C4-2B (cell line): ENCODE measurements at regions not wholly inside any gene's neighbourhood (a gene's known extent, or its start where the extent isn't known, plus 50 kb on each side); places are given as distances from the start of the nearest gene placed in this dataset.

Experiments
- ZFX ChIP-seq: fragments of 450-650 bp; IDR thresholded peaks from 2 replicates; pipeline ENCODE4 v1.6.1; 2017
- TF ChIP-seq, protein P1 (sequence below): fragments of 450-650 bp; conservative IDR thresholded peaks from 2 replicates; pipeline ENCODE4 v1.5.1; 2017; ENCODE audit warnings: mild to moderate bottlenecking

DNA sequence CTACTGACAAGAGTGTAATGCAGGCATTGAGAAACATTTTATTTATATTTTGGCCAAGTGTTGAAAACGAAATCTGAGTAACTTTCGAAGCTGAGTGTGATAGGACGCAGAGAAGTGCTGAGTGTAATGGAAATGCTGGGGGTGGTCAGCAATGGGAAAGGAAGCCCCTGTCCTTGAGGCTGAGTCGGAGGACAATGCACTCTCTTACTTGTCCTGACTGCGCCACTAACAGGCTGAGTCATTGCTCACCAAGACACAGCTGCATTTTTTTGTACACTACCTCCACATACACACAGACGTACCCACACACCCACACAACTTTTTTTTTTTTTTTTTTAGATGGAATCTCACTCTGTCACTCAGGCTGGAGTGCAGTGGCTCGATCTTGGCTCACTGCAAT lies 637.7 kb downstream of the SLCO4C1 start:
- TF ChIP-seq, protein P1, sequence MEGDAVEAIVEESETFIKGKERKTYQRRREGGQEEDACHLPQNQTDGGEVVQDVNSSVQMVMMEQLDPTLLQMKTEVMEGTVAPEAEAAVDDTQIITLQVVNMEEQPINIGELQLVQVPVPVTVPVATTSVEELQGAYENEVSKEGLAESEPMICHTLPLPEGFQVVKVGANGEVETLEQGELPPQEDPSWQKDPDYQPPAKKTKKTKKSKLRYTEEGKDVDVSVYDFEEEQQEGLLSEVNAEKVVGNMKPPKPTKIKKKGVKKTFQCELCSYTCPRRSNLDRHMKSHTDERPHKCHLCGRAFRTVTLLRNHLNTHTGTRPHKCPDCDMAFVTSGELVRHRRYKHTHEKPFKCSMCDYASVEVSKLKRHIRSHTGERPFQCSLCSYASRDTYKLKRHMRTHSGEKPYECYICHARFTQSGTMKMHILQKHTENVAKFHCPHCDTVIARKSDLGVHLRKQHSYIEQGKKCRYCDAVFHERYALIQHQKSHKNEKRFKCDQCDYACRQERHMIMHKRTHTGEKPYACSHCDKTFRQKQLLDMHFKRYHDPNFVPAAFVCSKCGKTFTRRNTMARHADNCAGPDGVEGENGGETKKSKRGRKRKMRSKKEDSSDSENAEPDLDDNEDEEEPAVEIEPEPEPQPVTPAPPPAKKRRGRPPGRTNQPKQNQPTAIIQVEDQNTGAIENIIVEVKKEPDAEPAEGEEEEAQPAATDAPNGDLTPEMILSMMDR = no peak
- no peak for TF ChIP-seq ZFX
